Fibroblast of skin of scalp (primary cell): ENCODE measurements at regions not wholly inside any gene's neighbourhood (a gene's known extent, or its start where the extent isn't known, plus 50 kb on each side); places are given as distances from the start of the nearest gene placed in this dataset.

Experiments
- DNase-seq: peaks from one replicate; pipeline ENCODE4 v3.0.0-alpha.2; 2013

- no peak for DNase-seq
Observed at GRCh38 chr10:43952760-43953159, 304.1 kb upstream of the ZNF32 start.

GRCh38 chr10:43949351-43949750 is 300.7 kb upstream of the ZNF32 start:
- no peak for DNase-seq

GRCh38 chr10:43946445-43946844 is 297.8 kb upstream of the ZNF32 start:
- DNase-seq: no peak

GRCh38 chr10:43945908-43946307 is 297.2 kb upstream of the ZNF32 start:
- no peak for DNase-seq

GRCh38 chr10:43945094-43945730 is 296.5 kb upstream of the ZNF32 start:
- DNase-seq: peak; percentile 23

GRCh38 chr10:43944381-43945093 is 295.9 kb upstream of the ZNF32 start:
- DNase-seq: no peak

GRCh38 chr10:43943818-43944360 is 295.2 kb upstream of the ZNF32 start:
- no peak for DNase-seq

GRCh38 chr10:43943119-43943817 is 294.6 kb upstream of the ZNF32 start:
- DNase-seq: no peak

GRCh38 chr10:43942096-43942850 is 293.6 kb upstream of the ZNF32 start:
- no peak for DNase-seq

GRCh38 chr10:43940898-43941837 is 292.5 kb upstream of the ZNF32 start:
- no peak for DNase-seq

GRCh38 chr10:43939939-43940820 is 291.5 kb upstream of the ZNF32 start:
- peak; percentile 48 for DNase-seq

- DNase-seq: no peak
Observed at GRCh38 chr10:43939389-43939938, 290.8 kb upstream of the ZNF32 start.

GRCh38 chr10:43938810-43939209 is 290.1 kb upstream of the ZNF32 start:
- no peak for DNase-seq

GRCh38 chr10:43931308-43931930 is 282.7 kb upstream of the ZNF32 start:
- DNase-seq: peak; percentile 96

- no peak for DNase-seq
Observed at GRCh38 chr10:43930777-43931176, 282.1 kb upstream of the ZNF32 start.

GRCh38 chr10:43930243-43930642 is 281.6 kb upstream of the ZNF32 start:
- DNase-seq: no peak

GRCh38 chr10:43929122-43929521 is 280.4 kb upstream of the ZNF32 start:
- DNase-seq: no peak

- DNase-seq: no peak
Observed at GRCh38 chr10:43928425-43928968, 279.8 kb upstream of the ZNF32 start.

GRCh38 chr10:43926875-43927406 is 278.3 kb upstream of the ZNF32 start:
- DNase-seq: no peak
